AG04449 (cell line): ENCODE measurements at regions not wholly inside any gene's neighbourhood (a gene's known extent, or its start where the extent isn't known, plus 50 kb on each side); places are given as distances from the start of the nearest gene placed in this dataset.

Experiments
- CTCF ChIA-PET: fragments of 350-600 bp; formaldehyde crosslinking; extraction: SDS; loops from one replicate; lab custom pipeline; 2021; ENCODE audit warnings: antibody characterized with exemption; lab: Yijun Ruan, JAX
- POLR2A ChIA-PET: fragments of 400-600, 350-600 bp; formaldehyde crosslinking; extraction: SDS; loops from one replicate; lab custom pipeline; 2020; ENCODE audit warnings: antibody characterized with exemption, inconsistent platforms; lab: Yijun Ruan, JAX
- DNase-seq: peaks from one replicate; pipeline ENCODE4 v3.0.0-alpha.2; 2010; ENCODE audit warnings: low read depth, low spot score
- H3K4me3 ChIP-seq: 2 replicates; pipeline ENCODE4 v1.5.1; 2011; ENCODE audit warnings: low read depth, mild to moderate bottlenecking, control low read depth, low read length
- CTCF ChIP-seq: IDR thresholded peaks from one replicate; pipeline ENCODE4 v1.5.1; 2011; ENCODE audit warnings: mild to moderate bottlenecking, moderate library complexity, low read length, control low read depth, inconsistent platforms; ENCODE audit not compliant: insufficient read depth; ENCODE audit errors: missing control alignments

GRCh38 chr10:21099291-21100062, 202.4 kb upstream of the NEBL start:
- POLR2A ChIA-PET: no interaction called here

GRCh38 chr10:21097926-21098355, 200.8 kb upstream of the NEBL start:
- no peak for DNase-seq
- POLR2A ChIA-PET: no interaction called here
- no peak for TF ChIP-seq CTCF
- H3K4me3 ChIP-seq: no peak overlapping the region
- CTCF ChIA-PET: interaction anchor here (1.4 kb wide), 1 partner anchor 19 kb away, joined by 3 read pairs; no protein-coding TSS in a partner anchor

More at GRCh38 chr10:21099291-21100062, 202.4 kb upstream of the NEBL start:
- CTCF ChIA-PET: no interaction called here
- no peak overlapping the region for H3K4me3 ChIP-seq
- no peak for DNase-seq
- TF ChIP-seq CTCF: no peak

- TF ChIP-seq CTCF: no peak
- no peak overlapping the region for H3K4me3 ChIP-seq
- ChIA-PET POLR2A (no interaction called here), CTCF (interaction anchor here (1.2 kb wide), 1 partner anchor 16 kb away, joined by 3 read pairs; no protein-coding TSS in a partner anchor)
- DNase-seq: no peak
Observed at GRCh38 chr10:21095494-21096055, 198.5 kb upstream of the NEBL start.

- no peak for DNase-seq
- POLR2A ChIA-PET: no interaction called here
- H3K4me3 ChIP-seq: no peak overlapping the region
- TF ChIP-seq CTCF: no peak
- CTCF ChIA-PET: interaction anchor here (1.2 kb wide), 1 partner anchor 16 kb away, joined by 3 read pairs; no protein-coding TSS in a partner anchor
Observed at GRCh38 chr10:21095073-21095472, 198.0 kb upstream of the NEBL start.

GRCh38 chr10:21092683-21093524, 195.8 kb upstream of the NEBL start:
- POLR2A ChIA-PET: no interaction called here
- CTCF ChIA-PET: interaction anchor here (1.3 kb wide), 1 partner anchor 14 kb away, joined by 4 read pairs; no protein-coding TSS in a partner anchor
- no peak overlapping the region for H3K4me3 ChIP-seq
- no peak for DNase-seq
- TF ChIP-seq CTCF: no peak
